Retinal pigment epithelial cell (primary cell): ENCODE measurements at regions not wholly inside any gene's neighbourhood (a gene's known extent, or its start where the extent isn't known, plus 50 kb on each side); places are given as distances from the start of the nearest gene placed in this dataset.

Experiments used
- DNase-seq: peaks from one replicate; pipeline ENCODE4 v3.0.0-alpha.2; 2010; ENCODE audit warnings: low read depth
- H3K4me3 ChIP-seq: 2 replicates; pipeline ENCODE4 v1.5.1; 2011; ENCODE audit warnings: mild to moderate bottlenecking, low read length, control low read depth, moderate library complexity
- TF ChIP-seq, protein P1 (sequence below): conservative IDR thresholded peaks from 2 replicates; pipeline ENCODE4 v1.5.1; 2011; ENCODE audit warnings: low read depth, low read length, control low read depth, inconsistent platforms

DNA sequence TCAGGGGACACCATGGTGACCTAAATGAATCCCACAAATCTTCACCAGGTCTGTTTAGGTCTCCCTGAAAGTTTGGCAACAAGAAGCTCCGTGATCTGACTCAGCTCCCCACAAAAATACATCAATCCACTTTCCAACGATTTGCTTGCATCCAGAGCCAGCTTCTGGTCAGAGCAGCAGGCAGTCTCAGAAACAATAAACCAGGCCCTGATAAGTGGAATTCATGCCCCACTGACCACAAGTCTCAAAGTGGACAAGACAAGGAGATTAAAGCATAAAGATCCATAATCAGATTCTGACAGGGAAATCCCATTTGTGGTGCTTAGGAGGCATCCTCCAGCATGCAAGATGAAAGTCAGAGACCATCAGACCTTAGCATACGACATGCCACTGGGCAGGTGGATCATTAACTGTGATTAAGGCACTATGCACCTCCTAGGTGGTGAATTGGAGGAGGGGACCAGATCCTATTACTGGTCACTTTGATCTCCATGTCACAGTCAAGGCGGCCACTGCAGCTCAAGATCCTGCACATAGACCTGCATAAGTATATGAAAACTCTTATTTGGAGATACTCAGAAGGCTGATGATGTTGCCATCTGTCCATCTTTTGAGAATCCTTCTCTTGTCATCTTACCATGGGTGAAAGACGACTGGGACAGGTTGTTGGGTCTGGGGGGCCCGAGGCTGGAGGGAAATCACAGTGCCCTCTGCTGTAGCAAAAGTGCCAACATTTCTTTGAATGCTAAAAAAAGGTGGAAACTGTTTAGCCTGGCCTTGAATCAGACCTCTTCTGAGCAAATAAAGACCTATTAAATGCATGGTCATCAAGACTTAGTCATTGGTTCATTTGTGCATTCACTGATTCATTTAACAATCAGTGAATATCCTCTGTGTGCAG, 309.2 kb upstream of the CCL2 start:
- H3K4me3 ChIP-seq, result no peak overlapping the region
- DNase-seq, result no peak
- TF ChIP-seq, protein P1, sequence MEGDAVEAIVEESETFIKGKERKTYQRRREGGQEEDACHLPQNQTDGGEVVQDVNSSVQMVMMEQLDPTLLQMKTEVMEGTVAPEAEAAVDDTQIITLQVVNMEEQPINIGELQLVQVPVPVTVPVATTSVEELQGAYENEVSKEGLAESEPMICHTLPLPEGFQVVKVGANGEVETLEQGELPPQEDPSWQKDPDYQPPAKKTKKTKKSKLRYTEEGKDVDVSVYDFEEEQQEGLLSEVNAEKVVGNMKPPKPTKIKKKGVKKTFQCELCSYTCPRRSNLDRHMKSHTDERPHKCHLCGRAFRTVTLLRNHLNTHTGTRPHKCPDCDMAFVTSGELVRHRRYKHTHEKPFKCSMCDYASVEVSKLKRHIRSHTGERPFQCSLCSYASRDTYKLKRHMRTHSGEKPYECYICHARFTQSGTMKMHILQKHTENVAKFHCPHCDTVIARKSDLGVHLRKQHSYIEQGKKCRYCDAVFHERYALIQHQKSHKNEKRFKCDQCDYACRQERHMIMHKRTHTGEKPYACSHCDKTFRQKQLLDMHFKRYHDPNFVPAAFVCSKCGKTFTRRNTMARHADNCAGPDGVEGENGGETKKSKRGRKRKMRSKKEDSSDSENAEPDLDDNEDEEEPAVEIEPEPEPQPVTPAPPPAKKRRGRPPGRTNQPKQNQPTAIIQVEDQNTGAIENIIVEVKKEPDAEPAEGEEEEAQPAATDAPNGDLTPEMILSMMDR, result no peak

DNA sequence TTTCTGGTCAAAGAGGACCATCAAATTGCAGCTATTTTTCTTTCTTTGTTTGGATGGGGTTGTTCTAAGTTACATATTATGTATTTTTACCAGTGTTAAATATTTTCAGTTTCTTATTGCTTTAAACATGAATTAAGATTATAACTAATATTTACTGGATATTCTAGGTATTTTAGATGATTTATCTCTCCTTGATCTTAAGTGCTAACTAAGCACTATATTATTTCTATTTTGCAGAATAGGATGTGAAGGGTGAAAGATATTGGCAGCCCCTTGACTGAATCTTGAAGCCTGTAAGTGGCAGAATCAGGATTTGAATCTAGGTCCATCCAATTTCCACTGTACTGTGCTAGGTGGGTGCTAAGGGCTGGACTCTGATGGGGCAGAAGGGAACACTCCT, 307.3 kb upstream of the CCL2 start:
- DNase-seq, result no peak
- TF ChIP-seq, protein P1, result no peak

DNA sequence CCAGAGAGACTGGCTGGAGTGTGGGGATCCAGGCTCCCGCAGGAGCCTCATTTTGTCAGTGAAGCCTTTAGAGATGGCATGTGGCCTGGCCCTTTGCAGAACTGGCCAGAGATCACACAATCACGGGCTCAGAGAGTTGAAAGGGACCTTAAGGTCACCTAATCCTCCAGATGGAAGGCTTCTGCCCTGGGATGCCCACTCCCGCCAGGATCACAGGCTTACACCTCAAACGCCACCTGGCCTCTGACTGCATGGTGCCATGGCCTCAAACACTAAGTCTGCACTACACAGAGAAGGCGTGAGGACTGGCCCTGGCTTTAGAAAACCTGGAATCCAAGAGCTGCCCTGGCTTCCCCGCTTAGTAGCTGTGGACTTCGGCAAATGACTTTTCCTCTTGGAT, 306.8 kb upstream of the CCL2 start:
- no peak overlapping the region for H3K4me3 ChIP-seq
- DNase-seq, result no peak

More for the DNA sequence above, 307.3 kb upstream of the CCL2 start:
- no peak overlapping the region for H3K4me3 ChIP-seq

DNA sequence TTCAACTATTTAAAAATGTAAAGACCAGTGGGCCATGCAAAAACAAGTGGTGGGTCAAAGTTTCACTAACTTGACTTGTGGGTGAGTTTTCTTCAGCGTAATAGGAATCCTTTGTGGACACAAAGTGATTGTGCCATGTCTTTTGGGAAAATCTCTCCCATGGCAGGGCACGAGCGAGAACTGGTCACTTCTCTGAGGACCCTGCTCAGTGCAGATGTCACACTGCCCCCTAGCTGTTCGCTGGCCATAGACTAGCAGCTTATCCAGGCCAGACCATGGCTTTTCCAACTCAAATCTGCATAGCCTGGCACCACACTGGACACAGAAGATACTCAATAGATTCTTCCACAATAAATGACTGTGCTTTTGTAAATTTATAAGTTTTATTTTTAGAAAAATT, 306.0 kb upstream of the CCL2 start:
- H3K4me3 ChIP-seq, result no peak overlapping the region
- TF ChIP-seq, protein P1, result peak; percentile 55
- DNase-seq, result no peak

More for the DNA sequence above, 306.8 kb upstream of the CCL2 start:
- TF ChIP-seq, protein P1, result no peak

DNA sequence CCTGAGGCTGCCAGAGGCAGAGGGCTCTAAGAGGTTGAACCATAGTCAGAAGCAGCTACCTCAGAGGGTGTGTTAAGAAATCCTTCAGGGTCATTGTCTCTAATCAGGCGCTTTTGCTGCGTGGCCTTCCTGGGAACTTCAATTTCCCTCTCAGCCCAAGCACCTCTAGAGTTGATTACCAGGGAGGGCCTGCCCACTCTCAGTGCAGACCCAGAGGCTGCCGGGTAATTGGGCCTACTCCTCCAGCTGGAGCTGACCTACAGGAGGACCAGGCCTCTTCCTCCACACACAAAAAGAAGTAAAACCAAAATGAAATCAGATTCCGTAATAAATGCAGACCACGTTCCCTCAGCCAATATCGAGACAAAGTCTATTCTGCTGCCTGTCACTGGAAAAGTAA, 305.0 kb upstream of the CCL2 start:
- no peak for DNase-seq
- H3K4me3 ChIP-seq, result no peak overlapping the region
- TF ChIP-seq, protein P1, result no peak

DNA sequence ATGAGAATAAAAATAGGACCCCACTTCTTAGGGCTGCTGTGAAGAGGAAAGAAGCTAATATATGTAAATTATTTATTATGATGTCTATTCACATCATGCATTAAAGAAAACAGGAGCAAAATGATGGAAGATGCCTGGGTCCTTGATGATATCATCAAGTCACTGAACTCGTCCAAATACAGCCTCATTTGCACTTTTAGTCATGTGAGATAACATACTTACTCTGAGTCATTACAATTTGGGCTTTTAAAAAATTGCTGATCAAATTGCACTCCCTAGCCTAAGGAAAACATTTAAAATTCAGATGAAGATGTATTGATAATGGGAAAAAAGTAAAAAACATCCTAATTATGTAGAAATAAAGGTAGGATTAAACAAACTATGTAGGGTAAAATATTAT, 302.7 kb upstream of the CCL2 start:
- H3K4me3 ChIP-seq, result no peak overlapping the region
- no peak for DNase-seq
- TF ChIP-seq, protein P1, result no peak

DNA sequence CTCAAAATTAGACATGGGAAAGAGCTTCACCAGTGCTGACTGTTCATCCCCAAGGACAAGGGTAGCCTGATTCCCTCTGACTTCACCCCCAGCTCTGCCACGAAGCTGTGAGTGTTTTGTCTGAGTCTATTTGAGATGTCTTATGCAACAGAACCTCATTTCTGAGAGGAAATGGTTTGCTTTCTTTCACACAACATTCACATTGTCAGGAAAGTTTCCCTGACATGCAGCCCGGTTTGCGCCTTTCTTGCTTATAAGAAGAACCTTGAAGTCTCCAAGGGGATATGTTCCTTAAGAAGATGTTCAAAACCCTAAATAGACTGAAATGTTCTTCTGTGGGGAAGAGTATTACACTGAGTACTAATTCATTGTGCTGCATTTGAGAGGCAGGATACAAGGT, 300.5 kb upstream of the CCL2 start:
- TF ChIP-seq, protein P1, result no peak

More for the DNA sequence above, 300.5 kb upstream of the CCL2 start:
- H3K4me3 ChIP-seq, result no peak overlapping the region
- no peak for DNase-seq
